H1 (cell line): ENCODE measurements at regions not wholly inside any gene's neighbourhood (a gene's known extent, or its start where the extent isn't known, plus 50 kb on each side); places are given as distances from the start of the nearest gene placed in this dataset.

Experiments
- RBBP5 ChIP-seq: IDR thresholded peaks from 2 replicates; pipeline ENCODE4 v1.7.1; 2012; ENCODE audit warnings: low read depth, mild to moderate bottlenecking, inconsistent platforms, low read length, moderate library complexity, borderline replicate concordance
- SIX5 ChIP-seq: IDR thresholded peaks from 2 replicates; pipeline ENCODE4 v1.6.1; 2011; ENCODE audit warnings: mild to moderate bottlenecking, low read depth, low read length
- TAF7 ChIP-seq: optimal IDR thresholded peaks from 2 replicates; pipeline ENCODE3; 2011; ENCODE audit warnings: low read depth, mild to moderate bottlenecking, inconsistent platforms, low read length, moderate library complexity, borderline replicate concordance

- no peak for TF ChIP-seq RBBP5
- no peak for TF ChIP-seq SIX5
- TF ChIP-seq TAF7, result no peak
These were observed 324.6 kb downstream of the KLF12 start (continued) for GRCh38 chr13:73809561-73809960.
